Neural progenitor cell (in vitro differentiated cells): ENCODE measurements at regions not wholly inside any gene's neighbourhood (a gene's known extent, or its start where the extent isn't known, plus 50 kb on each side); places are given as distances from the start of the nearest gene placed in this dataset.

ENCODE experiments used
- DNase-seq: peaks from one replicate; pipeline ENCODE4 v3.0.0-alpha.2; 2016; ENCODE audit warnings: low spot score
- H2AFZ ChIP-seq: fragments of 200-600 bp; sonication (generic); replicated peaks from 2 replicates; pipeline ENCODE4 v1.6.1; 2016; ENCODE audit warnings: antibody characterized with exemption
- H3F3A ChIP-seq: fragments of 200-600 bp; sonication (generic); 2 replicates; pipeline ENCODE4 v1.6.1; 2016; ENCODE audit warnings: antibody characterized with exemption, low read depth
- H3K27ac ChIP-seq: fragments of 200-600 bp; sonication (generic); 2 replicates; pipeline ENCODE4 v1.5.1; 2016; ENCODE audit warnings: mild to moderate bottlenecking
- H3K27me3 ChIP-seq: fragments of 200-600 bp; sonication (generic); 2 replicates; pipeline ENCODE4 v1.6.1; 2016; ENCODE audit warnings: mild to moderate bottlenecking, moderate library complexity
- H3K36me3 ChIP-seq: fragments of 200-600 bp; sonication (generic); 2 replicates; pipeline ENCODE4 v1.5.1; 2016
- H3K4me1 ChIP-seq: fragments of 200-600 bp; sonication (generic); 2 replicates; pipeline ENCODE4 v1.6.1; 2016; ENCODE audit warnings: mixed run types
- H3K4me2 ChIP-seq: fragments of 200-600 bp; sonication (generic); 2 replicates; pipeline ENCODE4 v1.6.1; 2016
- H3K4me3 ChIP-seq: fragments of 200-600 bp; sonication (generic); 2 replicates; pipeline ENCODE4 v1.5.1; 2016
- H3K79me2 ChIP-seq: fragments of 200-600 bp; sonication (generic); 2 replicates; pipeline ENCODE4 v1.6.1; 2016; ENCODE audit warnings: low read depth
- H3K9ac ChIP-seq: fragments of 200-600 bp; sonication (generic); 2 replicates; pipeline ENCODE4 v1.6.1; 2016
- H3K9me3 ChIP-seq: fragments of 200-600 bp; sonication (generic); 2 replicates; pipeline ENCODE4 v1.5.1; 2016; ENCODE audit warnings: low read depth
- H4K20me1 ChIP-seq: fragments of 200-600 bp; sonication (generic); 2 replicates; pipeline ENCODE4 v1.6.1; 2016; ENCODE audit warnings: low read depth
- H3K27ac Mint-ChIP-seq: 3 replicates; pipeline ENCODE4 v1.8.0; 2021; ENCODE audit warnings: mixed read lengths
- H3K27me3 Mint-ChIP-seq: 2 replicates; pipeline ENCODE4 v1.8.0; 2022; ENCODE audit warnings: low read depth, mild to moderate bottlenecking, inconsistent platforms, moderate library complexity, mixed read lengths; ENCODE audit not compliant: insufficient read depth
- H3K36me3 Mint-ChIP-seq: 3 replicates; pipeline ENCODE4 v1.8.0; 2021; ENCODE audit warnings: mixed read lengths
- H3K4me1 Mint-ChIP-seq: 3 replicates; pipeline ENCODE4 v1.8.0; 2021; ENCODE audit warnings: mixed read lengths
- H3K4me3 Mint-ChIP-seq: 3 replicates; pipeline ENCODE4 v1.8.0; 2021; ENCODE audit warnings: mild to moderate bottlenecking, moderate library complexity, mixed read lengths
- H3K9me3 Mint-ChIP-seq: 3 replicates; pipeline ENCODE4 v1.8.0; 2020; ENCODE audit warnings: mixed read lengths
- CTCF ChIP-seq: fragments of 200-600 bp; sonication (generic); IDR thresholded peaks from 2 replicates; pipeline ENCODE4 v1.5.1; 2017; ENCODE audit warnings: antibody characterized with exemption, mild to moderate bottlenecking
- EZH2 ChIP-seq: fragments of 200-600 bp; sonication (generic); IDR thresholded peaks from 2 replicates; pipeline ENCODE4 v1.6.1; 2017; ENCODE audit warnings: antibody characterized with exemption, mild to moderate bottlenecking, moderate library complexity
- EZH2phosphoT487 ChIP-seq: fragments of 200-600 bp; sonication (generic); IDR thresholded peaks from 2 replicates; pipeline ENCODE4 v1.6.1; 2017; ENCODE audit warnings: antibody characterized with exemption

DNA sequence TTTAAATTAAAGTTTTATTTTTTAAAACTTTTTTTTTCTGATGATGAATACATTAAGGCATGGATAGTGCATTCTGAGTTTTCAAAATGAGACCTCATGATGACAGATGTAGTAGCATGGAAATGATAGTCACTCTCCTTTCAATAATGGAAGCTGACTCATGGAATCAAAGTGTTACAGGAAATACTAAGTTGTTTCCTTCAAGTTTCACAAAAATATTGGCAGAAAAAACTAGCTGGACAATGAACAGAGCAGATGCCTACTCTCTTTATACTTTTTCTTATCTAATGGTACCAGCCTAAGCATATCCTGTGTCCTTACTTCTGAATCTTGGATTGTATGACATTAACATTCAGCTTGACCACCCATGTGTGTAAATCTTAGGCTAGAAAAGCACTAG lies 1337.3 kb downstream of the PCDH9 start:
- Histone ChIP-seq H3K36me3 (no peaks in the 10 kb centered on the region), H2AFZ (no peak overlapping the region), H3F3A (no peaks in the 10 kb centered on the region), H3K4me3 (no peak overlapping the region), H3K4me1 (no peaks in the 10 kb centered on the region), H3K9ac (no peak overlapping the region), H3K79me2 (no peaks in the 10 kb centered on the region), H3K9me3 (no peaks in the 10 kb centered on the region), H4K20me1 (no peaks in the 10 kb centered on the region), H3K27me3 (no peaks in the 10 kb centered on the region), H3K27ac (no peak overlapping the region), H3K4me2 (no peak overlapping the region)
- Mint-ChIP-seq H3K36me3 (no peaks in the 10 kb centered on the region), H3K27ac (no peak overlapping the region), H3K27me3 (no peaks in the 10 kb centered on the region), H3K4me3 (no peak overlapping the region), H3K4me1 (no peaks in the 10 kb centered on the region), H3K9me3 (no peaks in the 10 kb centered on the region)
- TF ChIP-seq EZH2 (no peak), EZH2phosphoT487 (no peak), CTCF (no peak)
- no peak for DNase-seq

GRCh38 chr13:65889368-65889767 lies 1340.8 kb downstream of the PCDH9 start:
- H3K27ac Mint-ChIP-seq, result no peak overlapping the region
- Histone ChIP-seq H4K20me1 (no peaks in the 10 kb centered on the region), H3K9me3 (no peaks in the 10 kb centered on the region), H3K27ac (no peak overlapping the region), H3K4me2 (no peak overlapping the region), H3K4me1 (no peaks in the 10 kb centered on the region), H3K9ac (no peak overlapping the region), H3K36me3 (no peaks in the 10 kb centered on the region), H3K79me2 (no peaks in the 10 kb centered on the region), H3K27me3 (no peaks in the 10 kb centered on the region), H2AFZ (no peak overlapping the region), H3K4me3 (no peak overlapping the region), H3F3A (no peaks in the 10 kb centered on the region)
- no peak for TF ChIP-seq EZH2phosphoT487
- DNase-seq, result no peak
- no peaks in the 10 kb centered on the region for H3K4me1 Mint-ChIP-seq
- H3K27me3 Mint-ChIP-seq, result no peaks in the 10 kb centered on the region
- H3K36me3 Mint-ChIP-seq, result no peaks in the 10 kb centered on the region
- no peaks in the 10 kb centered on the region for H3K9me3 Mint-ChIP-seq
- H3K4me3 Mint-ChIP-seq, result no peak overlapping the region

DNA sequence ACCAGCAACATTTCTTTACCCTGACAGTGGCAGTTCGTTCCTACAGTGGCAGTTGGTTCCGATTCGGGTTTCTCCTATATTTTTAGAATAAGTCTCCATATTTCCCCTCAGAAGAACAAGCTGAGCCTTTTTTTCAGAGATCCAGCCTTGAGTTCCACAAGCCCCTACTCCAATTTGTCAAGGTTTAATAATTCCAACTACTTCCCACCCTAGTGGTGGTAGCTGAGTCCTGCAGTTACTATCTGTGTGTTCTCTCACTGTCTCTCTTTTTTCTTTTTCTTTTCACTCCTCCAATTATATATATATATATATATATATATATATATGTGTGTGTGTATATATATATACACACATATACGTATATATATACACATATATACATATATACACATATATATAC lies 1347.3 kb downstream of the PCDH9 start:
- Histone ChIP-seq H3K79me2 (no peaks in the 10 kb centered on the region), H3K4me2 (no peak overlapping the region), H3K9me3 (no peaks in the 10 kb centered on the region), H3K36me3 (no peaks in the 10 kb centered on the region), H3K9ac (no peak overlapping the region), H3F3A (no peaks in the 10 kb centered on the region), H3K4me3 (no peak overlapping the region), H3K27ac (no peak overlapping the region), H3K4me1 (no peaks in the 10 kb centered on the region), H4K20me1 (no peaks in the 10 kb centered on the region), H3K27me3 (no peaks in the 10 kb centered on the region), H2AFZ (no peak overlapping the region)
- DNase-seq, result no peak
- peak; percentile 45 for TF ChIP-seq CTCF
- no peak for TF ChIP-seq EZH2
- no peak overlapping the region for H3K4me3 Mint-ChIP-seq
- no peaks in the 10 kb centered on the region for H3K27me3 Mint-ChIP-seq
- H3K9me3 Mint-ChIP-seq, result no peaks in the 10 kb centered on the region
- no peaks in the 10 kb centered on the region for H3K36me3 Mint-ChIP-seq
- H3K4me1 Mint-ChIP-seq, result no peaks in the 10 kb centered on the region
- no peak overlapping the region for H3K27ac Mint-ChIP-seq

- no peak overlapping the region for H2AFZ ChIP-seq
- DNase-seq, result no peak
- H3K4me2 ChIP-seq, result no peak overlapping the region
- H3K4me3 ChIP-seq, result no peak overlapping the region
- H3K9ac ChIP-seq, result no peak overlapping the region
- H3F3A ChIP-seq, result no peaks in the 10 kb centered on the region
- Mint-ChIP-seq H3K27me3 (no peaks in the 10 kb centered on the region), H3K4me1 (no peaks in the 10 kb centered on the region), H3K4me3 (no peak overlapping the region), H3K9me3 (no peaks in the 10 kb centered on the region), H3K36me3 (no peaks in the 10 kb centered on the region), H3K27ac (no peak overlapping the region)
- H3K36me3 ChIP-seq, result no peaks in the 10 kb centered on the region
- no peaks in the 10 kb centered on the region for H3K79me2 ChIP-seq
- TF ChIP-seq CTCF (no peak), EZH2phosphoT487 (no peak), EZH2 (no peak)
- H3K27me3 ChIP-seq, result no peaks in the 10 kb centered on the region
- no peak overlapping the region for H3K27ac ChIP-seq
- no peaks in the 10 kb centered on the region for H3K4me1 ChIP-seq
- H3K9me3 ChIP-seq, result no peaks in the 10 kb centered on the region
- H4K20me1 ChIP-seq, result no peaks in the 10 kb centered on the region
These were observed 1348.5 kb downstream of the PCDH9 start for GRCh38 chr13:65881561-65882155.
